Liver (tissue), 8 donors: ENCODE measurements at regions not wholly inside any gene's neighbourhood (a gene's known extent, or its start where the extent isn't known, plus 50 kb on each side); places are given as distances from the start of the nearest gene placed in this dataset.

Source experiments
- DNase-seq: peaks from one replicate; pipeline ENCODE4 v3.0.0-alpha.2; 2017; ENCODE audit warnings: low spot score
- H3K27ac ChIP-seq, 2 donors: one replicate each; pipeline ENCODE4 v1.7.0; 2013; ENCODE audit warnings: inconsistent platforms in 2 of 2, low read length in 2 of 2, control low read depth in 1 of 2, low read depth in 1 of 2, mild to moderate bottlenecking in 1 of 2
- H3K27me3 ChIP-seq, 4 donors: one replicate each; pipeline versions ENCODE4 v1.6.1 to v1.7.0; 2013; ENCODE audit warnings: low read length in 3 of 4, inconsistent platforms in 1 of 4, mild to moderate bottlenecking in 1 of 4, moderate library complexity in 1 of 4; ENCODE audit not compliant: control insufficient read depth in 4 of 4, insufficient read depth in 4 of 4
- H3K36me3 ChIP-seq, 4 donors: one replicate each; pipeline versions ENCODE4 v1.6.1 to v1.7.0; 2013; ENCODE audit warnings: low read length in 3 of 4, mild to moderate bottlenecking in 3 of 4, low read depth in 1 of 4, moderate library complexity in 1 of 4; ENCODE audit not compliant: control insufficient read depth in 4 of 4, insufficient read depth in 3 of 4
- H3K4me1 ChIP-seq, 4 donors: one replicate each; pipeline versions ENCODE4 v1.6.1 to v1.7.0; 2013; ENCODE audit warnings: low read length in 3 of 4, mild to moderate bottlenecking in 3 of 4, moderate library complexity in 1 of 4; ENCODE audit not compliant: control insufficient read depth in 4 of 4, insufficient read depth in 4 of 4
- H3K4me3 ChIP-seq, 3 donors: one replicate each; pipeline versions ENCODE4 v1.6.1 to v1.7.0; 2013; ENCODE audit warnings: low read length in 3 of 3, control low read depth in 1 of 3, low read depth in 1 of 3, mild to moderate bottlenecking in 1 of 3
- H3K9ac ChIP-seq, 2 donors: one replicate each; pipeline ENCODE4 v1.7.0; 2013; ENCODE audit warnings: low read length in 2 of 2, mild to moderate bottlenecking in 2 of 2, moderate library complexity in 2 of 2, control low read depth in 1 of 2, low read depth in 1 of 2
- H3K9me3 ChIP-seq, 4 donors: one replicate each; pipeline versions ENCODE4 v1.6.1 to v1.7.0; 2013; ENCODE audit warnings: low read length in 3 of 4; ENCODE audit not compliant: control insufficient read depth in 4 of 4
- CTCF ChIP-seq: fragments of 150-350 bp; IDR thresholded peaks from 2 replicates; pipeline ENCODE4 v1.5.1; 2017; ENCODE audit warnings: improper control_type of control experiment, low read depth, low read length; ENCODE audit not compliant: missing input control
- HNF4A ChIP-seq, 2 donors: conservative IDR thresholded peaks; 2 replicates each; pipeline ENCODE4 v1.6.1; 2016; ENCODE audit warnings: antibody characterized with exemption in 2 of 2, mild to moderate bottlenecking in 2 of 2
- HNF4G ChIP-seq: IDR thresholded peaks from 2 replicates; pipeline ENCODE4 v1.6.1; 2016; ENCODE audit warnings: antibody characterized with exemption
- JUND ChIP-seq, 2 donors: IDR thresholded peaks; 2 replicates each; pipeline ENCODE4 v1.6.1; 2016; ENCODE audit warnings: antibody characterized with exemption in 2 of 2
- MAX ChIP-seq: IDR thresholded peaks from 2 replicates; pipeline ENCODE4 v1.6.1; 2016; ENCODE audit warnings: antibody characterized with exemption
- TAF1 ChIP-seq: conservative IDR thresholded peaks from 2 replicates; pipeline ENCODE4 v1.6.1; 2016; ENCODE audit warnings: antibody characterized with exemption, mild to moderate bottlenecking
- WGBS: extraction: QIAGEN DNeasy Blood & Tissue Kit; methylation state at CpG from one replicate; pipeline ENCODE4 v1.1.7; 2013; 5-methylcytosine and 5-hydroxymethylcytosine counted together
- TF ChIP-seq, protein P1 (sequence below): IDR thresholded peaks from 2 replicates; pipeline ENCODE4 v1.6.1; 2016; ENCODE audit warnings: antibody characterized with exemption
- donor health status: healthy.
- donor health status: healthy.
- donor health status: healthy.
- donor health status: healthy.
- donor health status: healthy.

DNA sequence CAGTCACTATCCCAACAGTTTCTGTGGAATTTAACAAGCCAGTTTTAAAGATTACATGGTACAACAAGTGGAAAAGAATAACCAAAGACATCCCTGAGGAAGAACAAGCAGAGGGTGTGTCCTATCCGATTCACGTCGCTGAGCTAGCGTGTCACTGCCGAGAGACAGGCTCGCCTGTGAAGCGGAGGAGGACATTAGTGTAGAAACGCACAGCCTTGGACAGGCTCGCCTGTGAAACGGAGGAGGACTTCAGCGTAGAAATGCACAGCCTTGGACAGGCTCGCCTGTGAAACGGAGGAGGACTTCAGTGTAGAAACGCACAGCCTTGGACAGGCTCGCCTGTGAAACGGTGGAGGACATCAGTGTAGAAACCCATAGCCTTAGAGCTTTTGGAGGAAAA, 52.7 kb upstream of the INPP5A start:
- peaks cover 0 to under 1% (median under 1%) of the 10 kb centered on the region in 4 donors for H3K4me1 ChIP-seq
- H3K4me3 ChIP-seq, result no peak overlapping the region
- H3K9ac ChIP-seq, result no peak overlapping the region
- no peaks in the 10 kb centered on the region for H3K36me3 ChIP-seq
- 94% methylated on average over 16 of the region's 16 CpGs for WGBS
- H3K27ac ChIP-seq, result no peak overlapping the region
- no peaks in the 10 kb centered on the region for H3K9me3 ChIP-seq
- no peaks in the 10 kb centered on the region for H3K27me3 ChIP-seq
- no peak for DNase-seq
- no peak for TF ChIP-seq TAF1
- no peak for TF ChIP-seq JUND (IDR thresholded peaks at IDR 0.05)

DNA sequence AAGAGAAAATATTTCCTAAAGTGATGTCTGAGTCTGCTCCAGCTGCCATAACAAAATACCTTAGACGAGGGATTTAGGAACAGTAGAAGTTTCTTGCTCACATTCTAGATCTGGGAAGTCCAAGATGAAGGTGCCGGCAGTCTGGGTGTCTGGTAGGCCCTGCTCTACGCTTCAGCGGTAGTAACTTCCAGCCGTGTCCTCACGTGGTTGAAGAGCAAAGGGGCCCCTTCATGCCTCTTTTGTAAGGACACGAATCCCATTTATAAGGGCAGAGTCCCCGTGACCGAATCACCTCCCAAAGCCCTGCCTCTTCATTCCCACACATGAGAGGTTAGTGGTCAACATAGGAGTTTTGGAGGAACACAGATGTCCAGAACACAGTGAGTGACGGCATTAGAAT, 52.2 kb upstream of the INPP5A start:
- H3K9ac ChIP-seq, result no peak overlapping the region
- 91% methylated on average over 10 of the region's 10 CpGs for WGBS
- H3K4me1 ChIP-seq, result no peaks in the 10 kb centered on the region
- no peak overlapping the region for H3K27ac ChIP-seq
- H3K36me3 ChIP-seq, result no peaks in the 10 kb centered on the region
- no peak overlapping the region for H3K4me3 ChIP-seq
- no peaks in the 10 kb centered on the region for H3K27me3 ChIP-seq
- no peak for DNase-seq
- TF ChIP-seq HNF4G, result no peak
- H3K9me3 ChIP-seq, result no peaks in the 10 kb centered on the region

GRCh38 chr10:132486539-132487121, 51.0 kb upstream of the INPP5A start:
- Histone ChIP-seq H3K4me1 (no peaks in the 10 kb centered on the region), H3K9me3 (no peaks in the 10 kb centered on the region), H3K4me3 (no peak overlapping the region), H3K9ac (no peak overlapping the region), H3K27me3 (no peaks in the 10 kb centered on the region), H3K36me3 (no peaks in the 10 kb centered on the region), H3K27ac (no peak overlapping the region)
- TF ChIP-seq MAX, result no peak
- TF ChIP-seq, protein P1, sequence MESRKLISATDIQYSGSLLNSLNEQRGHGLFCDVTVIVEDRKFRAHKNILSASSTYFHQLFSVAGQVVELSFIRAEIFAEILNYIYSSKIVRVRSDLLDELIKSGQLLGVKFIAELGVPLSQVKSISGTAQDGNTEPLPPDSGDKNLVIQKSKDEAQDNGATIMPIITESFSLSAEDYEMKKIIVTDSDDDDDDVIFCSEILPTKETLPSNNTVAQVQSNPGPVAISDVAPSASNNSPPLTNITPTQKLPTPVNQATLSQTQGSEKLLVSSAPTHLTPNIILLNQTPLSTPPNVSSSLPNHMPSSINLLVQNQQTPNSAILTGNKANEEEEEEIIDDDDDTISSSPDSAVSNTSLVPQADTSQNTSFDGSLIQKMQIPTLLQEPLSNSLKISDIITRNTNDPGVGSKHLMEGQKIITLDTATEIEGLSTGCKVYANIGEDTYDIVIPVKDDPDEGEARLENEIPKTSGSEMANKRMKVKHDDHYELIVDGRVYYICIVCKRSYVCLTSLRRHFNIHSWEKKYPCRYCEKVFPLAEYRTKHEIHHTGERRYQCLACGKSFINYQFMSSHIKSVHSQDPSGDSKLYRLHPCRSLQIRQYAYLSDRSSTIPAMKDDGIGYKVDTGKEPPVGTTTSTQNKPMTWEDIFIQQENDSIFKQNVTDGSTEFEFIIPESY, result no peak
- no peak for TF ChIP-seq CTCF
- TF ChIP-seq HNF4G, result no peak
- no peak for TF ChIP-seq HNF4A (conservative IDR thresholded peaks at IDR 0.05)
- DNase-seq, result no peak
- 86% methylated on average over 24 of the region's 24 CpGs for WGBS
